Panc1 (cell line): ENCODE measurements at regions not wholly inside any gene's neighbourhood (a gene's known extent, or its start where the extent isn't known, plus 50 kb on each side); places are given as distances from the start of the nearest gene placed in this dataset.

Experiments
- ATAC-seq: fragments of 200-7000 bp; cut with Tn5 transposase; 2 replicates; pipeline ENCODE4 v1.9.1; 2020; ENCODE audit warnings: mild to moderate bottlenecking, moderate library complexity
- BruUV-seq: library from RNA; stranded (reverse); fragments of 400-500 nt; replicated peaks from 2 replicates; lab custom pipeline; 2021; lab: Mats Ljungman, UMichigan
- CTCF ChIA-PET: fragments of 300-600 bp; sonication (Branson Sonifier 250); formaldehyde crosslinking; loops from one replicate; lab custom pipeline; 2022; ENCODE audit warnings: antibody characterized with exemption; lab: Charles Lee
- POLR2A ChIA-PET: fragments of 300-600 bp; sonication (Branson Sonifier 250); formaldehyde crosslinking; loops from one replicate; lab custom pipeline; 2022; ENCODE audit warnings: antibody characterized with exemption; lab: Charles Lee
- DNase-seq: peaks from one replicate; pipeline ENCODE4 v3.0.0-alpha.2; 2010; ENCODE audit warnings: low read depth, low spot score
- H3K27ac ChIP-seq: 2 replicates; pipeline ENCODE4 v1.5.1; 2011; ENCODE audit warnings: mild to moderate bottlenecking, low read length, inconsistent platforms
- H3K27me3 ChIP-seq: fragments of 200-500 bp; sonication (Bioruptor generic); 2 replicates; pipeline ENCODE4 v1.6.0; 2014; ENCODE audit warnings: low read length, inconsistent platforms; ENCODE audit not compliant: control insufficient read depth, insufficient read depth
- H3K36me3 ChIP-seq: fragments of 200-500 bp; sonication (Bioruptor generic); 2 replicates; pipeline ENCODE4 v1.5.1; 2014; ENCODE audit warnings: inconsistent platforms, mild to moderate bottlenecking, low read length, moderate library complexity; ENCODE audit not compliant: control insufficient read depth, insufficient read depth
- H3K4me1 ChIP-seq: 2 replicates; pipeline ENCODE4 v1.5.1; 2011; ENCODE audit warnings: inconsistent platforms, mild to moderate bottlenecking, low read length, moderate library complexity; ENCODE audit not compliant: control insufficient read depth, insufficient read depth
- H3K4me3 ChIP-seq, 2 experiments: 2 replicates each; pipeline ENCODE4 v1.5.1; 2011 to 2012; ENCODE audit warnings: low read depth in 2 of 2, low read length in 2 of 2, mild to moderate bottlenecking in 2 of 2, inconsistent platforms in 1 of 2, moderate library complexity in 1 of 2
- H3K9me3 ChIP-seq: fragments of 200-500 bp; sonication (Bioruptor generic); 2 replicates; pipeline ENCODE4 v1.5.1; 2014; ENCODE audit warnings: low read depth, mild to moderate bottlenecking, inconsistent platforms, low read length, moderate library complexity; ENCODE audit not compliant: control insufficient read depth, insufficient read depth
- CTCF ChIP-seq: fragments of 450-650 bp; IDR thresholded peaks from 2 replicates; pipeline ENCODE4 v1.5.1; 2017; ENCODE audit warnings: mild to moderate bottlenecking
- POLR2AphosphoS5 ChIP-seq: IDR thresholded peaks from 2 replicates; pipeline ENCODE4 v1.6.1; 2012; ENCODE audit warnings: mild to moderate bottlenecking, low read depth, low read length, moderate library complexity
- REST ChIP-seq, 2 experiments: IDR thresholded peaks; 2 replicates each; pipeline ENCODE4 v1.6.1; 2011 to 2012; ENCODE audit warnings: low read depth in 2 of 2, control low read depth in 1 of 2, low read length in 1 of 2, mild to moderate bottlenecking in 1 of 2, moderate library complexity in 1 of 2; ENCODE audit not compliant: insufficient read depth in 1 of 2
- SIN3A ChIP-seq: IDR thresholded peaks from 2 replicates; pipeline ENCODE4 v1.6.1; 2012; ENCODE audit warnings: low read depth, mild to moderate bottlenecking, low read length, moderate library complexity, borderline replicate concordance; ENCODE audit not compliant: insufficient read depth
- TCF7L2 ChIP-seq: IDR thresholded peaks from 2 replicates; pipeline ENCODE4 v1.6.1; 2011; ENCODE audit warnings: mild to moderate bottlenecking, low read depth, low read length, inconsistent platforms
- in situ Hi-C: cut with HindIII; loops from 2 replicates; pipeline ENCODE4 v1.10.0; 2016; ENCODE audit warnings: low sequenced_read_pairs, low pct_unique_long_range_greater_than_20kb
- intact Hi-C: fragments of 100-400 bp; cut with micrococcal nuclease; formaldehyde crosslinking; loops from one replicate; pipeline ENCODE4 v1.10.0; 2022; ENCODE audit not compliant: unreplicated experiment

- TF ChIP-seq REST (IDR thresholded peaks at IDR 0.05; ENCODE audit: insufficient read depth in 1 of 2, low read depth in 2 of 2, low read length in 1 of 2), result no peak
- no peak for TF ChIP-seq TCF7L2
- no peak for TF ChIP-seq POLR2AphosphoS5
- Histone ChIP-seq H3K4me1 (peaks cover 12% of the 10 kb centered on the region), H3K4me3 (no peak overlapping the region), H3K27ac (no peak overlapping the region), H3K27me3 (no peaks in the 10 kb centered on the region), H3K36me3 (no peaks in the 10 kb centered on the region), H3K9me3 (no peaks in the 10 kb centered on the region)
- ChIA-PET CTCF (no interaction called here), POLR2A (interaction anchor here (0.6 to 0.7 kb wide), 2 partner anchors 514 to 1108 kb away, joined by 3 to 4 read pairs; no protein-coding TSS in a partner anchor)
- intact Hi-C loops (no loop called here), in situ Hi-C loops (no loop called here)
- ATAC-seq (no peak), DNase-seq (no peak)
- no TSS peak for BruUV-seq
Measured at GRCh38 chr3:159859836-159860235, 128.8 kb upstream of the IL12A start.

DNA sequence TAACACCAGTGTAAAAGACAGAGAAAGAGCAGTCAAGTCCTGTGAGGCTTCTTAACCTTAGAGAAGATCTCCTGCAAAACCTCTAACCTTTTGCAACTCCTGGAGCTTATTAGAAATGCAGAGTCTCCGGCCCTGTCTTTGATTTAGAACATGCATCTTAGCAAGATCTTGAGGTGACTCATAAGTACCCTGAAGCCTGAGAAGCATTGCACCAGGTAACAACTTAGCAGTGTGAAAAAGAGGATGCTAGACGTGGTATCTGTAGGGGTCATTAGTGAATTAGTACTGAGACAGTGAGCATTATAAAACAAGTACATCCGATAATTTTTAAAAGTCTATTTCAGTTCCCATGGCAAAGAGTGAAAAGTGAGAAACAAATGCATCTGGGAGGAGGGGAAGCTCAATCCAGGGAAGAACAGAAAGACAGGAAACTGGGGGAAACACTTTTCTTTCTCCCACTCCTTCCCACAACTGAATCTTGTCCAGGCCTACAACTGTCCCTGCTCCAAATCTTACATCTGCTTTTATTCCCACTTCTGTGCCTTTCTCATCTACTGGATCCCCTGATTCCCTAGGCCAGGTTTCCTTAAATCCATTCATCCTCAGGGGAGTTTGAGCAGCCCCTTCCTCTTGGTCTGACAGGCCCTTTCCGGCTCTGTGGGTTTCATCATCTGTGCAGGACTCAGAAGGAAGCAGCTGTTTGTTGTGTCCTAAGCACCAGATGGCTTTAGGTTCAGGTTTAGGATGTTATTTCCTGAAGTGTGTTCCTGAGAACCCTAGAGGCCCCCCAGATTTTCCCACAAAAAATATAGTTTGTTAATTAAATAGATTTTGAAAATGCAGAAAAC is 128.1 kb upstream of the IL12A start:
- DNase-seq, result no peak
- no peak for ATAC-seq
- TF ChIP-seq POLR2AphosphoS5 (no peak), CTCF (no peak), REST (IDR thresholded peaks at IDR 0.05; ENCODE audit: insufficient read depth in 1 of 2, low read depth in 2 of 2, low read length in 1 of 2) (no peak), TCF7L2 (no peak), SIN3A (no peak)
- Histone ChIP-seq H3K36me3 (no peaks in the 10 kb centered on the region), H3K27ac (no peak overlapping the region), H3K27me3 (no peaks in the 10 kb centered on the region), H3K4me3 (no peak overlapping the region), H3K4me1 (peaks cover 11% of the 10 kb centered on the region), H3K9me3 (no peaks in the 10 kb centered on the region)
- no TSS peak for BruUV-seq
- in situ Hi-C loops, result no loop called here
- intact Hi-C loops, result no loop called here
- POLR2A ChIA-PET, result interaction anchor here (0.7 kb wide), 1 partner anchor 513 kb away, joined by 4 read pairs; no protein-coding TSS in a partner anchor
- CTCF ChIA-PET, result no interaction called here
